IMR-90 (cell line): ENCODE measurements at regions not wholly inside any gene's neighbourhood (a gene's known extent, or its start where the extent isn't known, plus 50 kb on each side); places are given as distances from the start of the nearest gene placed in this dataset.

Experiments used
- ATAC-seq: fragments of 200-7000 bp; cut with Tn5 transposase; 2 replicates; pipeline ENCODE4 v1.9.1; 2020; ENCODE audit warnings: low read depth, mild to moderate bottlenecking, moderate library complexity
- BruUV-seq: library from RNA; stranded (reverse); fragments of 400-500 nt; replicated peaks from 2 replicates; lab custom pipeline; 2021; lab: Mats Ljungman, UMichigan
- CTCF ChIA-PET: fragments of 300-600 bp; formaldehyde crosslinking; extraction: SDS; loops from one replicate; lab custom pipeline; 2021; ENCODE audit warnings: antibody characterized with exemption; lab: Yijun Ruan, JAX
- POLR2A ChIA-PET: fragments of 300-600 bp; sonication (Branson Sonifier 250); formaldehyde crosslinking; loops from one replicate; lab custom pipeline; 2022; ENCODE audit warnings: antibody characterized with exemption; ENCODE audit not compliant: unreplicated experiment; lab: Charles Lee
- DNase-seq: peaks from one replicate; pipeline ENCODE4 v3.0.0; 2013
- H2AFZ ChIP-seq: replicated peaks from 2 replicates; pipeline ENCODE3; 2013; ENCODE audit warnings: low read length, mild to moderate bottlenecking; ENCODE audit not compliant: poor library complexity
- H2AK5ac ChIP-seq: 2 replicates; pipeline ENCODE4 v1.6.1; 2013; ENCODE audit warnings: low read depth, low read length, inconsistent platforms
- H2AK9ac ChIP-seq: replicated peaks from 2 replicates; pipeline ENCODE3; 2013; ENCODE audit warnings: mild to moderate bottlenecking, low read depth, low read length, moderate library complexity; ENCODE audit not compliant: poor library complexity
- H2BK120ac ChIP-seq: 2 replicates; pipeline ENCODE4 v1.6.1; 2013; ENCODE audit warnings: low read depth, low read length, inconsistent platforms
- H2BK15ac ChIP-seq: 3 replicates; pipeline ENCODE4 v1.6.1; 2013; ENCODE audit warnings: low read depth, low read length, inconsistent platforms
- H2BK20ac ChIP-seq: 2 replicates; pipeline ENCODE4 v1.6.1; 2013; ENCODE audit warnings: low read depth, mild to moderate bottlenecking, inconsistent platforms, low read length, moderate library complexity
- H2BK5ac ChIP-seq: 2 replicates; pipeline ENCODE4 v1.6.1; 2013; ENCODE audit warnings: mild to moderate bottlenecking, low read depth, low read length, inconsistent platforms; ENCODE audit not compliant: poor library complexity, severe bottlenecking
- H3K14ac ChIP-seq: replicated peaks from 2 replicates; pipeline ENCODE4 v1.6.1; 2013; ENCODE audit warnings: low read depth, low read length, inconsistent platforms
- H3K18ac ChIP-seq: 2 replicates; pipeline ENCODE4 v1.6.1; 2013; ENCODE audit warnings: low read depth, low read length, control low read depth
- H3K23ac ChIP-seq: 2 replicates; pipeline ENCODE4 v1.6.1; 2013; ENCODE audit warnings: low read depth, low read length, inconsistent platforms
- H3K27ac ChIP-seq: 2 replicates; pipeline ENCODE4 v1.5.1; 2013; ENCODE audit warnings: mild to moderate bottlenecking, control low read depth, low read length; ENCODE audit not compliant: insufficient read depth
- H3K27me3 ChIP-seq: 2 replicates; pipeline ENCODE4 v1.6.1; 2013; ENCODE audit warnings: low read length; ENCODE audit not compliant: control insufficient read depth, insufficient read depth
- H3K36me3 ChIP-seq: 2 replicates; pipeline ENCODE4 v1.6.1; 2013; ENCODE audit warnings: low read length, mixed read lengths; ENCODE audit not compliant: control insufficient read depth, insufficient read depth
- H3K4ac ChIP-seq: 2 replicates; pipeline ENCODE4 v1.6.1; 2013; ENCODE audit warnings: low read depth, low read length, inconsistent platforms
- H3K4me1 ChIP-seq: 2 replicates; pipeline ENCODE4 v1.6.1; 2013; ENCODE audit warnings: low read length, mixed read lengths; ENCODE audit not compliant: control insufficient read depth, insufficient read depth
- H3K4me2 ChIP-seq: 2 replicates; pipeline ENCODE4 v1.6.1; 2013; ENCODE audit warnings: low read depth, mild to moderate bottlenecking, control low read depth, low read length, moderate library complexity
- H3K4me3 ChIP-seq: 2 replicates; pipeline ENCODE4 v1.5.1; 2013; ENCODE audit warnings: low read depth, mild to moderate bottlenecking, control low read depth, low read length, moderate library complexity; ENCODE audit not compliant: insufficient read depth
- H3K56ac ChIP-seq: 2 replicates; pipeline ENCODE4 v1.6.1; 2013; ENCODE audit warnings: low read length, inconsistent platforms; ENCODE audit not compliant: insufficient read depth; ENCODE audit errors: extremely low read depth
- H3K79me1 ChIP-seq, 2 experiments: 2 replicates each; pipeline ENCODE4 v1.6.1; 2013; ENCODE audit warnings: low read length in 2 of 2, inconsistent platforms in 1 of 2, low read depth in 1 of 2
- H3K9ac ChIP-seq: 2 replicates; pipeline ENCODE4 v1.6.1; 2013; ENCODE audit warnings: low read depth, low read length, control low read depth
- H3K9me1 ChIP-seq: 2 replicates; pipeline ENCODE4 v1.6.1; 2013; ENCODE audit warnings: low read length, inconsistent platforms; ENCODE audit not compliant: insufficient read depth
- H3K9me3 ChIP-seq: 2 replicates; pipeline ENCODE4 v1.6.1; 2013; ENCODE audit warnings: low read length; ENCODE audit not compliant: control insufficient read depth, insufficient read depth
- H4K20me1 ChIP-seq: 2 replicates; pipeline ENCODE4 v1.6.1; 2013; ENCODE audit warnings: low read length, inconsistent platforms; ENCODE audit not compliant: insufficient read depth
- H4K5ac ChIP-seq: 2 replicates; pipeline ENCODE4 v1.6.1; 2013; ENCODE audit warnings: mild to moderate bottlenecking, low read depth, low read length, control low read depth
- H4K8ac ChIP-seq, 2 experiments: 2 replicates each; pipeline ENCODE4 v1.6.1; 2013; ENCODE audit warnings: low read depth in 2 of 2, low read length in 2 of 2, control low read depth in 1 of 2, inconsistent platforms in 1 of 2
- H4K91ac ChIP-seq: 2 replicates; pipeline ENCODE4 v1.6.1; 2013; ENCODE audit warnings: low read depth, low read length, inconsistent platforms; ENCODE audit not compliant: insufficient read depth
- BHLHE40 ChIP-seq: fragments of 150-350 bp; IDR thresholded peaks from 2 replicates; pipeline ENCODE4 v1.6.1; 2016; ENCODE audit warnings: mild to moderate bottlenecking, low read depth, low read length
- CEBPB ChIP-seq: IDR thresholded peaks from 2 replicates; pipeline ENCODE4 v1.6.1; 2012; ENCODE audit warnings: low read depth, low read length, improper control_type of control experiment
- CHD1 ChIP-seq: IDR thresholded peaks from 2 replicates; pipeline ENCODE4 v1.6.1; 2012; ENCODE audit warnings: low read depth, low read length, improper control_type of control experiment
- CTCF ChIP-seq: conservative IDR thresholded peaks from 2 replicates; pipeline ENCODE4 v1.5.1; 2012; ENCODE audit warnings: mild to moderate bottlenecking, low read depth, low read length, improper control_type of control experiment
- ELK1 ChIP-seq: fragments of 150-350 bp; IDR thresholded peaks from 2 replicates; pipeline ENCODE4 v1.6.1; 2016; ENCODE audit warnings: low read depth, mild to moderate bottlenecking, low read length, moderate library complexity, borderline replicate concordance
- FOS ChIP-seq: fragments of 150-350 bp; IDR thresholded peaks from 2 replicates; pipeline ENCODE4 v1.6.1; 2016; ENCODE audit warnings: low read depth, low read length
- MAFK ChIP-seq: IDR thresholded peaks from 2 replicates; pipeline ENCODE4 v1.6.1; 2012; ENCODE audit warnings: low read depth, low read length, improper control_type of control experiment
- MXI1 ChIP-seq: IDR thresholded peaks from 2 replicates; pipeline ENCODE4 v1.6.1; 2012; ENCODE audit warnings: low read depth, mild to moderate bottlenecking, low read length, moderate library complexity, borderline replicate concordance
- NFE2L2 ChIP-seq: fragments of 150-350 bp; IDR thresholded peaks from 2 replicates; pipeline ENCODE4 v1.6.1; 2016; ENCODE audit warnings: low read depth, mild to moderate bottlenecking, low read length
- POLR2A ChIP-seq: IDR thresholded peaks from 2 replicates; pipeline ENCODE4 v1.6.1; 2012; ENCODE audit warnings: mild to moderate bottlenecking, low read depth, low read length
- RAD21 ChIP-seq: IDR thresholded peaks from 2 replicates; pipeline ENCODE4 v1.6.1; 2012; ENCODE audit warnings: low read length, improper control_type of control experiment
- RCOR1 ChIP-seq: IDR thresholded peaks from 2 replicates; pipeline ENCODE4 v1.6.1; 2012; ENCODE audit warnings: mild to moderate bottlenecking, low read length, improper control_type of control experiment; ENCODE audit not compliant: insufficient replicate concordance
- SMC3 ChIP-seq: fragments of 150-350 bp; IDR thresholded peaks from 2 replicates; pipeline ENCODE4 v1.6.1; 2016; ENCODE audit warnings: low read depth, mild to moderate bottlenecking, antibody characterized with exemption, low read length, moderate library complexity
- WGBS, 2 experiments: methylation state at CpG; one replicate each; pipeline versions ENCODE4 v1.1.5 to v1.1.7; 2013; ENCODE audit warnings: missing lambda C conversion rate in 2 of 2; ENCODE audit not compliant: insufficient read length in 1 of 2; ENCODE audit errors: extremely low coverage in 2 of 2; 5-methylcytosine and 5-hydroxymethylcytosine counted together
- dilution Hi-C: fragments of 300-500 bp; cut with HindIII; formaldehyde crosslinking; loops from one replicate; pipeline ENCODE4 v1.14.3; 2018; ENCODE audit warnings: low sequenced_read_pairs; ENCODE audit not compliant: unreplicated experiment
- in situ Hi-C: fragments of 300-500 bp; cut with MboI; formaldehyde crosslinking; loops from 3 replicates; pipeline ENCODE4 v1.14.3; 2019; ENCODE audit warnings: low sequenced_read_pairs, inconsistent platforms, mixed read lengths
- intact Hi-C: fragments of 100-400 bp; cut with micrococcal nuclease; formaldehyde crosslinking; loops from 2 replicates; pipeline ENCODE4 v1.10.0; 2022

GRCh38 chr2:160871953-160872352, 288.3 kb upstream of the TANK start:
- Histone ChIP-seq H3K36me3 (no peaks in the 10 kb centered on the region), H3K14ac (0 out of 2 replicates have a peak overlapping the region, but pooled peaks have one; percentile 51), H3K18ac (peak overlapping the region; percentile 29; the same call in 1 of the 2 replicates), H2AK9ac (no peak overlapping the region), H3K79me1 (no peaks in the 10 kb centered on the region), H3K9me1 (peaks cover 9% of the 10 kb centered on the region), H2BK15ac (peak overlapping the region; percentile 51; the same call in 1 of the 3 replicates), H3K4me2 (no peak overlapping the region), H3K27ac (no peak overlapping the region), H4K20me1 (no peaks in the 10 kb centered on the region; the same call in 1 of the 2 replicates), H3K4me1 (peaks cover 5% of the 10 kb centered on the region), H2BK120ac (peak overlapping the region; percentile 33; the same call in 1 of the 2 replicates), H3K9ac (no peak overlapping the region), H2AK5ac (peak overlapping the region; percentile 68), H3K56ac (no peak overlapping the region), H4K8ac (no peak overlapping the region), H2BK5ac (no peak overlapping the region), H3K23ac (no peak overlapping the region), H3K4ac (peak overlapping the region; percentile 49; the same call in 1 of the 2 replicates), H2BK20ac (peak overlapping the region; percentile 82), H2AFZ (no peak overlapping the region), H3K4me3 (no peak overlapping the region), H4K5ac (no peak overlapping the region), H4K91ac (peak overlapping the region; percentile 19; the same call in 1 of the 2 replicates), H3K27me3 (no peaks in the 10 kb centered on the region), H3K9me3 (no peaks in the 10 kb centered on the region)
- ATAC-seq = no peak
- intact Hi-C loops (no loop called here), in situ Hi-C loops (no loop called here), dilution Hi-C loops (no loop called here)
- DNase-seq = no peak
- TF ChIP-seq RCOR1 (no peak), RAD21 (no peak), CTCF (no peak), SMC3 (no peak), MAFK (no peak), ELK1 (no peak), CHD1 (no peak), MXI1 (no peak), NFE2L2 (no peak), POLR2A (no peak), FOS (no peak), BHLHE40 (no peak), CEBPB (no peak)
- ChIA-PET CTCF (no interaction called here), POLR2A (no interaction called here)
- WGBS, 2 experiments = 100% methylated on average over 1 of the region's 7 CpGs; no CpG with 5 or more reads in 1 of the 2 experiments
- BruUV-seq = no TSS peak
